ENCODE measurements at regions not wholly inside any gene's neighbourhood (a gene's known extent, or its start where the extent isn't known, plus 50 kb on each side); places are given as distances from the start of the nearest gene placed in this dataset.

- TF ChIP-seq CTCF (IDR thresholded peaks at IDR 0.05; ENCODE audit: low read depth, low read length, missing control alignments): no peak
- DNase-seq (ENCODE audit: extremely low read depth, low read depth): no peak
- no peak overlapping the region for H3K4me3 ChIP-seq (replicated peaks; ENCODE audit: low read depth, low read length)
Measured at GRCh38 chr9:85158512-85158911, 489.0 kb downstream of the NTRK2 start.

GRCh38 chr9:85157772-85158171 is 488.2 kb downstream of the NTRK2 start:
- TF ChIP-seq CTCF (IDR thresholded peaks at IDR 0.05; ENCODE audit: low read depth, low read length, missing control alignments): no peak
- no peak for DNase-seq (ENCODE audit: extremely low read depth, low read depth)
- H3K4me3 ChIP-seq (replicated peaks; ENCODE audit: low read depth, low read length): no peak overlapping the region

GRCh38 chr9:85156652-85157051 is 487.1 kb downstream of the NTRK2 start:
- H3K4me3 ChIP-seq (replicated peaks; ENCODE audit: low read depth, low read length): no peak overlapping the region
- DNase-seq (ENCODE audit: extremely low read depth, low read depth): no peak
- no peak for TF ChIP-seq CTCF (IDR thresholded peaks at IDR 0.05; ENCODE audit: low read depth, low read length, missing control alignments)

- DNase-seq (ENCODE audit: extremely low read depth, low read depth): no peak
- H3K4me3 ChIP-seq (replicated peaks; ENCODE audit: low read depth, low read length): no peak overlapping the region
- no peak for TF ChIP-seq CTCF (IDR thresholded peaks at IDR 0.05; ENCODE audit: low read depth, low read length, missing control alignments)
Measured at GRCh38 chr9:85155352-85155751, 485.8 kb downstream of the NTRK2 start.

GRCh38 chr9:85151741-85152140 is 482.2 kb downstream of the NTRK2 start:
- no peak overlapping the region for H3K4me3 ChIP-seq (replicated peaks; ENCODE audit: low read depth, low read length)
- no peak for DNase-seq (ENCODE audit: extremely low read depth, low read depth)
- no peak for TF ChIP-seq CTCF (IDR thresholded peaks at IDR 0.05; ENCODE audit: low read depth, low read length, missing control alignments)

GRCh38 chr9:85151162-85151561 is 481.6 kb downstream of the NTRK2 start:
- no peak for DNase-seq (ENCODE audit: extremely low read depth, low read depth)
- no peak for TF ChIP-seq CTCF (IDR thresholded peaks at IDR 0.05; ENCODE audit: low read depth, low read length, missing control alignments)
- H3K4me3 ChIP-seq (replicated peaks; ENCODE audit: low read depth, low read length): no peak overlapping the region

GRCh38 chr9:85147046-85147640 is 477.6 kb downstream of the NTRK2 start:
- TF ChIP-seq CTCF (IDR thresholded peaks at IDR 0.05; ENCODE audit: low read depth, low read length, missing control alignments): no peak
- DNase-seq (ENCODE audit: extremely low read depth, low read depth): no peak
- no peak overlapping the region for H3K4me3 ChIP-seq (replicated peaks; ENCODE audit: low read depth, low read length)

Measured in HFF-Myc (cell line).